Mesodermal cell (in vitro differentiated cells): ENCODE measurements at regions not wholly inside any gene's neighbourhood (a gene's known extent, or its start where the extent isn't known, plus 50 kb on each side); places are given as distances from the start of the nearest gene placed in this dataset.

Experiments
- H3K27ac ChIP-seq: 2 replicates; pipeline ENCODE4 v1.7.0; 2013; ENCODE audit warnings: mild to moderate bottlenecking, low read depth, low read length, moderate library complexity; ENCODE audit not compliant: severe bottlenecking
- H3K36me3 ChIP-seq: 2 replicates; pipeline ENCODE4 v1.7.1; 2013; ENCODE audit warnings: mild to moderate bottlenecking, low read length, moderate library complexity; ENCODE audit not compliant: control insufficient read depth, insufficient read depth
- H3K4me1 ChIP-seq: one replicate; pipeline ENCODE4 v1.7.1; 2013; ENCODE audit warnings: mild to moderate bottlenecking, low read length; ENCODE audit not compliant: insufficient read depth, control insufficient read depth, poor library complexity, severe bottlenecking
- H3K4me3 ChIP-seq: 2 replicates; pipeline ENCODE4 v1.7.0; 2013; ENCODE audit warnings: low read length, control low read depth, mild to moderate bottlenecking; ENCODE audit not compliant: insufficient read depth, poor library complexity, severe bottlenecking; ENCODE audit errors: extremely low read depth
- H3K9me3 ChIP-seq: 2 replicates; pipeline ENCODE4 v1.7.1; 2013; ENCODE audit warnings: mild to moderate bottlenecking, low read length, moderate library complexity; ENCODE audit not compliant: control insufficient read depth
- WGBS, 2 experiments: methylation state at CpG; one replicate each; pipeline ENCODE4 v1.1.5; 2013; ENCODE audit warnings: missing lambda C conversion rate in 2 of 2; ENCODE audit not compliant: insufficient coverage in 2 of 2; 5-methylcytosine and 5-hydroxymethylcytosine counted together

- H3K36me3 ChIP-seq = no peaks in the 10 kb centered on the region
- no peaks in the 10 kb centered on the region for H3K9me3 ChIP-seq
- no peak overlapping the region for H3K4me3 ChIP-seq
- H3K4me1 ChIP-seq = no peaks in the 10 kb centered on the region
- H3K27ac ChIP-seq = no peak overlapping the region
Observed at GRCh38 chr7:125409921-125410320, 480.3 kb upstream of the POT1 start.

GRCh38 chr7:125406111-125406510 lies 476.5 kb upstream of the POT1 start:
- 100% methylated on average over 1 of the region's 1 CpG; no CpG with 5 or more reads in 1 of the 2 experiments for WGBS, 2 experiments
- H3K36me3 ChIP-seq = no peaks in the 10 kb centered on the region
- H3K4me3 ChIP-seq = no peak overlapping the region
- no peak overlapping the region for H3K27ac ChIP-seq
- H3K4me1 ChIP-seq = no peaks in the 10 kb centered on the region
- H3K9me3 ChIP-seq = no peaks in the 10 kb centered on the region

- whole genome bisulfite sequencing, 2 experiments = 79 to 89% methylated on average over 1 to 2 of the region's 3 CpGs
- H3K36me3 ChIP-seq = no peaks in the 10 kb centered on the region
- H3K4me1 ChIP-seq = no peaks in the 10 kb centered on the region
- H3K27ac ChIP-seq = no peak overlapping the region
- no peak overlapping the region for H3K4me3 ChIP-seq
- H3K9me3 ChIP-seq = no peaks in the 10 kb centered on the region
Observed at GRCh38 chr7:125399408-125399807, 469.8 kb upstream of the POT1 start.

GRCh38 chr7:125396466-125397151 lies 467.0 kb upstream of the POT1 start:
- WGBS, 2 experiments = 44 to 56% methylated on average over 2 to 3 of the region's 4 CpGs
- Histone ChIP-seq H3K4me3 (no peak overlapping the region), H3K9me3 (no peaks in the 10 kb centered on the region), H3K27ac (no peak overlapping the region), H3K4me1 (no peaks in the 10 kb centered on the region), H3K36me3 (no peaks in the 10 kb centered on the region)

- 80 to 100% methylated on average over 1 of the region's 3 CpGs for WGBS, 2 experiments
- Histone ChIP-seq H3K27ac (no peak overlapping the region), H3K9me3 (no peaks in the 10 kb centered on the region), H3K4me1 (no peaks in the 10 kb centered on the region), H3K4me3 (no peak overlapping the region), H3K36me3 (no peaks in the 10 kb centered on the region)
Observed at GRCh38 chr7:125391921-125392320, 462.3 kb upstream of the POT1 start.

- no peaks in the 10 kb centered on the region for H3K36me3 ChIP-seq
- H3K4me3 ChIP-seq = no peak overlapping the region
- no peaks in the 10 kb centered on the region for H3K9me3 ChIP-seq
- WGBS, 2 experiments = 88 to 100% methylated on average over 2 of the region's 3 CpGs
- no peak overlapping the region for H3K27ac ChIP-seq
- H3K4me1 ChIP-seq = no peaks in the 10 kb centered on the region
Observed at GRCh38 chr7:125390981-125391380, 461.4 kb upstream of the POT1 start.

GRCh38 chr7:125386211-125386610 lies 456.6 kb upstream of the POT1 start:
- H3K27ac ChIP-seq = no peak overlapping the region
- no peaks in the 10 kb centered on the region for H3K9me3 ChIP-seq
- H3K4me1 ChIP-seq = no peaks in the 10 kb centered on the region
- no peak overlapping the region for H3K4me3 ChIP-seq
- H3K36me3 ChIP-seq = no peaks in the 10 kb centered on the region
- WGBS, 2 experiments = 44 to 56% methylated on average over 2 of the region's 3 CpGs

GRCh38 chr7:125383324-125383723 lies 453.7 kb upstream of the POT1 start:
- no peak overlapping the region for H3K27ac ChIP-seq
- H3K9me3 ChIP-seq = no peaks in the 10 kb centered on the region
- no peaks in the 10 kb centered on the region for H3K4me1 ChIP-seq
- H3K36me3 ChIP-seq = no peaks in the 10 kb centered on the region
- no CpG with 5 or more reads among the region's 2 CpGs for WGBS, 2 experiments
- H3K4me3 ChIP-seq = no peak overlapping the region

GRCh38 chr7:125382401-125382800 lies 452.8 kb upstream of the POT1 start:
- no peaks in the 10 kb centered on the region for H3K9me3 ChIP-seq
- 80 to 100% methylated on average over 1 of the region's 1 CpG for WGBS, 2 experiments
- H3K4me1 ChIP-seq = no peaks in the 10 kb centered on the region
- H3K36me3 ChIP-seq = no peaks in the 10 kb centered on the region
- no peak overlapping the region for H3K27ac ChIP-seq
- H3K4me3 ChIP-seq = no peak overlapping the region

- Histone ChIP-seq H3K36me3 (no peaks in the 10 kb centered on the region), H3K27ac (no peak overlapping the region), H3K4me3 (no peak overlapping the region), H3K9me3 (no peaks in the 10 kb centered on the region), H3K4me1 (no peaks in the 10 kb centered on the region)
- WGBS, 2 experiments = 94% methylated on average over 3 of the region's 3 CpGs; no CpG with 5 or more reads in 1 of the 2 experiments
Observed at GRCh38 chr7:125375942-125376341, 446.3 kb upstream of the POT1 start.

- H3K4me3 ChIP-seq = no peak overlapping the region
- no peak overlapping the region for H3K27ac ChIP-seq
- WGBS, 2 experiments = 50% methylated on average over 1 of the region's 2 CpGs; no CpG with 5 or more reads in 1 of the 2 experiments
- no peaks in the 10 kb centered on the region for H3K36me3 ChIP-seq
- H3K9me3 ChIP-seq = no peaks in the 10 kb centered on the region
- no peaks in the 10 kb centered on the region for H3K4me1 ChIP-seq
Observed at GRCh38 chr7:125370502-125370901, 440.9 kb upstream of the POT1 start.
